Naive thymus-derived CD8-positive, alpha-beta T cell (primary cell): ENCODE measurements at regions not wholly inside any gene's neighbourhood (a gene's known extent, or its start where the extent isn't known, plus 50 kb on each side); places are given as distances from the start of the nearest gene placed in this dataset.

ENCODE experiments used
- ATAC-seq, 2 donors: fragments of 150-1000 bp; cut with Tn5 transposase in 1 of 2; sonication (Bioruptor Pico), chemical (Tn5 transposase) in 1 of 2; 1 replicate in 1 of 2; 2 replicates in 1 of 2; pipeline ENCODE4 v1.10.0; 2021; ENCODE audit warnings: mild to moderate bottlenecking in 2 of 2, moderate library complexity in 2 of 2
- POLR2A ChIA-PET: fragments of 350-600 bp; sonication (Branson Sonifier 250); formaldehyde crosslinking; loops from one replicate; lab custom pipeline; 2021; ENCODE audit warnings: antibody characterized with exemption; lab: Charles Lee
- DNase-seq, 10 donors: peaks; one replicate each; pipeline versions ENCODE4 v3.0.0 to v3.0.0-alpha.2; 2020 to 2022
- H3K27ac Mint-ChIP-seq, 10 donors: one replicate each; pipeline ENCODE4 v1.8.0; 2020 to 2022; ENCODE audit warnings: mild to moderate bottlenecking in 10 of 10, mixed read lengths in 10 of 10, moderate library complexity in 4 of 10, inconsistent platforms in 1 of 10
- H3K27me3 Mint-ChIP-seq, 5 donors: one replicate each; pipeline ENCODE4 v1.8.0; 2021 to 2022; ENCODE audit warnings: mixed read lengths in 5 of 5
- H3K36me3 Mint-ChIP-seq, 3 donors: one replicate each; pipeline ENCODE4 v1.8.0; 2020 to 2022; ENCODE audit warnings: mixed read lengths in 3 of 3, mild to moderate bottlenecking in 2 of 3, inconsistent platforms in 1 of 3
- H3K4me1 Mint-ChIP-seq, 4 donors: one replicate each; pipeline ENCODE4 v1.8.0; 2021 to 2022; ENCODE audit warnings: mixed read lengths in 4 of 4
- H3K4me3 Mint-ChIP-seq, 10 donors: one replicate each; pipeline ENCODE4 v1.8.0; 2020 to 2022; ENCODE audit warnings: mild to moderate bottlenecking in 10 of 10, mixed read lengths in 10 of 10, moderate library complexity in 6 of 10, inconsistent platforms in 1 of 10
- H3K9me3 Mint-ChIP-seq, 9 donors: one replicate each; pipeline ENCODE4 v1.8.0; 2020 to 2022; ENCODE audit warnings: mixed read lengths in 9 of 9, mild to moderate bottlenecking in 3 of 9, inconsistent platforms in 1 of 9, moderate library complexity in 1 of 9

DNA sequence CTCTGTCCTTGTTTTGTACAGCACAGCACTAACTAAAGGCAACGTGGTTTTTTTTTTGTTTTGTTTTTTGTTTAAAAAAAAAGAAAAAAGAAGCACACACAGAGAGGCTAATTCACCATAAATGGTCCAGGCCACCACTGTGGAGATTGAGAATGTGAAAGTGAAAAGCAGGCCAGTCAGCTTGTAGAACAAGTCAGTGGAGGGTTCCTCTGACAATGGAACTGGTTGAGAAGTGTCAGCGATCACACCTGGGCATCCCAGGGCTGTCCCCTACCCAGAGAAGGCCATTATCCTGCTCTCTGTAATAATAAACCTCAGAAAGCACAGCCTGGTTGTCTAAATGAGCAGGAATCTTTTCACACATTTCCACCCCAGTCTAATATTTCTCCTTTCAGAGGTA is 119.6 kb upstream of the ZNF438 start:
- H3K27me3 Mint-ChIP-seq = peaks cover 0 to 3% (median 2%) of the 10 kb centered on the region in 5 donors
- no peak overlapping the region for H3K27ac Mint-ChIP-seq
- ATAC-seq (no peak), DNase-seq (no peak)
- H3K36me3 Mint-ChIP-seq = no peaks in the 10 kb centered on the region
- H3K9me3 Mint-ChIP-seq = peaks cover 0 to 2% (median 0%) of the 10 kb centered on the region in 9 donors
- H3K4me1 Mint-ChIP-seq = peaks cover 6 to 10% (median 9%) of the 10 kb centered on the region in 4 donors
- POLR2A ChIA-PET = no interaction called here
- no peak overlapping the region for H3K4me3 Mint-ChIP-seq

DNA sequence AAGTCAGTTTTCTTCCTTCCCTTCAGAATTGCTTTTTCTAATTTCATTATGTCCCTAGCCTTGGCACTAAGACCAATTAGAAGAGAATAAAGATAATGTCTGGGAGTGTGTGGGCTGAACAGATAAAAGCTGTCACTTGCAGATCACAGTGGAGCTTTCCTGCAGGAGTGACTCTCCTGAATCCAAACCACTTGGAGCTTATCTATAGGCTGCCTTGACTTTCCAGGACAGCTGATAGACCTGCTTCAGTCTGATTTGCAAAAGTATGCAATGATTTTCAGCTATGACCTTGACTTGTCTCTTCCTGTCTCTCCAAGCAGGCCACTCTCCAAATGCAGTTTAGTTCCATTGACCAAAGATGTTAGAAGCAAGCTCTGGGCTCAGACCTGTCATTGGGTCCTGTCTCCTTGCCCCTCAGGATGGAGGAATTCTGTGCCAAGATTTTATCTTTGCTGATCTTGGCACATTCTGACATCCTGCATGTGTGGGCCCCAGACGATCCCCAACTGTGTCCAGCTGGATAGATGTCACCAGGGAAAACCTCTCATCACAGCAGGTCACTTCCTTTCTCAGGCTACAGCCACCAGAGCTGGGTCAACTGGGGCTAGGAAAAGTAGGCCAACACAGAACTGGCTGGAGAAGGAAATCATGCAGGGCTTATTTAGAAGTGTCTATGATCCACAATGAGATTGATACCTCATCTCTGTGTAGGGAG is 120.9 kb upstream of the ZNF438 start:
- Mint-ChIP-seq H3K4me3 (no peak overlapping the region), H3K36me3 (no peaks in the 10 kb centered on the region), H3K4me1 (peaks cover 0 to 3% (median 0%) of the 10 kb centered on the region in 4 donors), H3K9me3 (peaks cover 0 to 2% (median 0%) of the 10 kb centered on the region in 9 donors), H3K27ac (peak overlapping the region in 1 of 10 donors; percentile 8), H3K27me3 (no peaks in the 10 kb centered on the region)
- POLR2A ChIA-PET = no interaction called here
- ATAC-seq (no peak), DNase-seq (no peak)

DNA sequence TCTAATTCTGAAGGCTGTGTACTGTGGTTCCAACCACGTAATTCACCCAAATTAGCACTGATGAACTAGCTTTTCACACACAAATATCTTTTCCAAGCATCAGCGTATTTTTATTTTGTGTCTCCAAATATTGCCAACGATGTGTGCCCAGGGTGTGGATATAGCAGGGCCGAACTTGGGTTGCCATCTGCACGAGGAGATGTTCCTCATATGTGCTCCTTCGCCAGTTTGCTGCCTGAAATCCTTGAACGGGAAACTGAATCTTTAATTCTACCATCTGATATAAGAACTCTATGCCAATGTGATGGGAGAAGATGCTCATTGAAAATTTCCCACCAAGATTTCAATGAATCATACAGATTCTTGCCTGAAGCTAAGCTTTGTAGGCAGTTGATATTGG is 121.5 kb upstream of the ZNF438 start:
- peaks cover 0 to 3% (median 0%) of the 10 kb centered on the region in 4 donors for H3K4me1 Mint-ChIP-seq
- H3K27me3 Mint-ChIP-seq = no peaks in the 10 kb centered on the region
- no peak overlapping the region for H3K27ac Mint-ChIP-seq
- H3K36me3 Mint-ChIP-seq = no peaks in the 10 kb centered on the region
- H3K4me3 Mint-ChIP-seq = no peak overlapping the region
- POLR2A ChIA-PET = interaction anchor here (0.6 to 1.3 kb wide), 2 partner anchors 16 to 24 kb away, joined by 3 to 8 read pairs; no protein-coding TSS in a partner anchor
- DNase-seq (no peak), ATAC-seq (no peak)
- H3K9me3 Mint-ChIP-seq = peaks cover 0 to 2% (median 0%) of the 10 kb centered on the region in 9 donors

DNA sequence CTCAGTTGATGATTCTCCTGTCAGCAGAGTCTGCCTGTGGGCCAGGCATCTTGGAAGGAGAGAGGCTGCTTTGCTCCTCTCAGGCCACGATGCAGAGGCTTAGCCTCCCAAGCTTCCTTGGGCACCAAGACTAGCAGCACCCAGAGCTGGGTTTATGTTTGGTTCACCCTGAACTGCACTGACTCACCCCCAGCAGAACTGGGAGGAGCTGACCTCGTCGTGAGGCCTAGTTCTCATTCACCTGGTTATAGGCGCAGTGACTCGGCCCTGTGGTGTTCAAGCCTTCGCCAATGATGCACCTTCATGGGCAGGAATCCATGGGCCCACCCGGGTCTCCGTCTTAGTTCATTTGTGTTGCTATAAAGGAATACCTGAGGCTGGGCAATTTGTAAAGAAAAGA is 122.0 kb upstream of the ZNF438 start:
- Mint-ChIP-seq H3K4me3 (no peak overlapping the region), H3K27ac (peak overlapping the region in 2 of 10 donors; percentile 2 to 8), H3K36me3 (no peaks in the 10 kb centered on the region), H3K9me3 (peaks cover 0 to 2% (median 0%) of the 10 kb centered on the region in 9 donors), H3K4me1 (peaks cover 0 to 3% (median 0%) of the 10 kb centered on the region in 4 donors), H3K27me3 (no peaks in the 10 kb centered on the region)
- ATAC-seq (no peak), DNase-seq (no peak)
- POLR2A ChIA-PET = interaction anchor here (0.6 to 1.3 kb wide), 2 partner anchors 16 to 25 kb away, joined by 3 to 8 read pairs; no protein-coding TSS in a partner anchor

DNA sequence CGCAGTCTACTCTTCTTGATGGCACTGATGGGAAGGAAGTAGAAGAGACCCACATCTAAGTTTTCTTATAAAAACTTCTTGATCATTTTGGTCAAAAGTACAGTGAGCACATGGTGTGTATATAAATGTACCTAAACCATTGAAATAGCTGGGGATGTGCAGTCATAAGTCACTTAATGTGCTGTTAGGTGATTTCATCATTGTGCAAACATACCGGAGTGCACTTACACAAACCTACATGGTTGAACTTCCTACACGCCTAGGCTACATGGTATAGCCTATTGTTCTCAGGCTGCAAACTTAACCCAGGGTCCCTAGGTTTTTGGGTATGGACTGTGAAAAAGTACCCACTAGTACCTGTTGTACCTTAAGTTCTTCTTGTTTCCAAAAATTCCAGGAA is 123.3 kb upstream of the ZNF438 start:
- Mint-ChIP-seq H3K27me3 (no peaks in the 10 kb centered on the region), H3K4me3 (no peak overlapping the region), H3K36me3 (no peaks in the 10 kb centered on the region), H3K27ac (no peak overlapping the region), H3K4me1 (peaks cover 0 to 3% (median 0%) of the 10 kb centered on the region in 4 donors), H3K9me3 (peaks cover 0 to 2% (median 0%) of the 10 kb centered on the region in 9 donors)
- DNase-seq = peak in 1 of 10 donors; percentile 22
- POLR2A ChIA-PET = no interaction called here
- ATAC-seq = peak in 1 of 2 donors; percentile 27

DNA sequence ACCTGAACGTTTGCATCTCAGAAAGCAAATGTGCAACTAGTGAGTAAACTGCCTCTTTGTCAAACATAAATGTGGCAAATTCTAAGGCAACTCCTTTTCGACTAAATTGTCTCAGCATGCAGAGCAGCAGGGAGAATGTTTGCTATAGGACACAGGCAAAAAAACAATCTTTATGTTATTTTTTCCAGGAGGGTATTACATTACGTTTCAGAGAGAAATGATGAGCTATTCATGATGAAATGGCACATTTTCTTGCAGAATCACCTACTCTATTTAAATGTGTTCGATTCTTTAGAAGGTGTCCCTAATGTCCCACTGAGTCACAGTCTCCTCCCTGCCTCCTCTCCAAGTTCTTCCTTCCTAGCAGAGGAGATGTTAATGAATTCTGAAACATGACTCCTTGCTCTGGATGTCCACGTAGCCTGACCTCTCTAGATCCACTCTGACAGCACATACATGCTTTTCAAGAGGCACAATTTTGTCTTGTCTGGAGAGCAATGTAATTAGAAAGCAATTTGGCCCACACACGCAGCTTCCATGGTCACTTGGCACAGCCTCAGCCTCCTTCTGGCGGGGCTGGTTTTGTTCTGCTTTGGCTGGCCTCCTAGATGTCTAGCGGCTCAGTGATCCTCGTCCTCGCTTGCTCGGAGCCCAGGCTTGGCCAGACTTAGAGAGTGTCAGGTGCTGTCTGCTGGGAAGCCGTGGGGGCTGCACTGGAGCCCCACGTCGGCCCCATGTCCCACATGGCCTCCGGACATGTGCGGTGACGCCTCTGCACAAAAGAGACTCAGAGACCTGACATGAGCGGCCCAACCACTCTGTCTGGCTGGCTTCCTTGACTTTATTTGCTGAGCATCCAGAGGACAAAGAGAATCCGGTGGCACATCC is 125.7 kb upstream of the ZNF438 start:
- Mint-ChIP-seq H3K9me3 (peaks cover 0 to 19% (median 3%) of the 10 kb centered on the region in 9 donors), H3K4me1 (peaks cover 0 to 3% (median 0%) of the 10 kb centered on the region in 4 donors), H3K27me3 (no peaks in the 10 kb centered on the region), H3K36me3 (peaks cover 0 to 7% (median 2%) of the 10 kb centered on the region in 3 donors), H3K27ac (peak overlapping the region in 1 of 10 donors; percentile 43), H3K4me3 (no peak overlapping the region)
- POLR2A ChIA-PET = no interaction called here
- no peak for DNase-seq
- no peak for ATAC-seq

DNA sequence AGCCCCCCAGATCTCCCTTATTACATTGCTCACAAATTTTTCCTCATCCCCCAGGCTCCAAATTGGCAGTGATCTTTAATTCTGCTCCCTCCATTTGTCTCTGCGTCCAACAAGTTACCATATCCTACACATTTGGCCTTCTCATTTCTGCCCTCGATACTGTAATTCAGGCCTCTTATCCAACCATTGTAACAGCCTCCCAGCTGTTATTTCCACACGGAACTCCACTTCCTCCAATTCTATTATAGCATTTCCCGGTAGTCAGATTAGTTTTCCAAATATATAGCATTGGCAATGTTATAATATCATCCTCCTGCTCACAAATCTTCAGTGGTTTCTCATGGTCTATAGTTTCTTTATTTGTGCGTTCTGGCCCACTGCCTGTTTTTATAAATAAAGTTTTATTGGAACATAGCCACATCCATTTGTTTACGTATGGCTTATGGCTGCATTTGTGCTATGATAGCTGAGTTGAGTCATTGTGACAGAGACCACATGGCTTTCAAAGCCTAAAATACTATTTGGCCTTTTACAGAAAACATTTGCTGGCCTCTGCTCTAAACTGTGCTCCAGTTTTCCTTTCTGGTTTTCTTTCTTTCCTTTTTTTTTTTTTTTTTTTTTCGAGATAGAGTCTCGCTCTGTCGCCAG is 126.5 kb upstream of the ZNF438 start:
- Mint-ChIP-seq H3K4me3 (no peak overlapping the region), H3K27ac (no peak overlapping the region), H3K4me1 (peaks cover 0 to 3% (median 0%) of the 10 kb centered on the region in 4 donors), H3K27me3 (no peaks in the 10 kb centered on the region), H3K9me3 (peaks cover 0 to 19% (median 3%) of the 10 kb centered on the region in 9 donors), H3K36me3 (peaks cover 0 to 7% (median 2%) of the 10 kb centered on the region in 3 donors)
- ATAC-seq (no peak), DNase-seq (no peak)
- POLR2A ChIA-PET = no interaction called here

DNA sequence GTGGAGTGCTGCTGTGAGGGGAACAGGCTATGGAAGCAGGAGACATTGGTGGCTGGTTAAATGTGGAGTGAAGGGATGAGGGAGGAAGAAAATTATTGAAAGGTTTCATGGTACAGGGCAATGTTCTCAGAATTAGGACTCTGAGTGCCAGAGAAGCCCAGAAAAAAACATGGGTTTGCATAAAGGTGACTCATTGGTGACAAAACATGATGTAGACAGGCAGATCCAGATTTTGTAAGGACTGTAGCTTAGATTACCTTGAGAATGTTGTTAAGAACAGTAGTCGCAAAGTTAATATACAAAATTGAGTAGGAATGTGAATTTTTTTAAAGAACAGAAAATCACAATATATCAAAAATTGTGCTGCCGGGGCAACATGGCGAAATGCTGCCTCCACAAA is 134.9 kb upstream of the ZNF438 start:
- no peak overlapping the region for H3K27ac Mint-ChIP-seq
- peaks cover 0 to 18% (median 2%) of the 10 kb centered on the region in 9 donors for H3K9me3 Mint-ChIP-seq
- ATAC-seq (no peak), DNase-seq (no peak)
- peaks cover 0 to 4% (median 1%) of the 10 kb centered on the region in 5 donors for H3K27me3 Mint-ChIP-seq
- H3K36me3 Mint-ChIP-seq = peaks cover 0 to 15% (median 6%) of the 10 kb centered on the region in 3 donors
- no peaks in the 10 kb centered on the region for H3K4me1 Mint-ChIP-seq
- POLR2A ChIA-PET = no interaction called here
- H3K4me3 Mint-ChIP-seq = no peak overlapping the region

DNA sequence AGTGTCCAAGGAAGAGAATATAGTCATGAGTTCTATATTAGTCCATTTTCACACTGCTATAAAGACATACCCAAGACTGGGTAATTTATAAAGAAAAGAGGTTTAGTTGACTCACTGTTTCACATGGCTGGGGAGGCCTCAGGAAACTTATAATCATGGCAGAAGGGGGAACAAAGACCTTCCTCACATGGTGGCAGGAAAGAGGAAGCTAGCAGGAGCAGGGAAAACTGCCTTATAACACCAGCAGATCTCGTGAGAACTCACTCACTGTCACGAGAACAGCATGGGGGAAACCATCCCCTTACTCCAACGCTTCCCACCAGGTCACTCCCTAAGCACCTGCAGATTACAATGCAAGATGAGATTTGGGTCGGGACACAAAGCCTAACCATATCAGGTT is 139.0 kb upstream of the ZNF438 start:
- no peak overlapping the region for H3K27ac Mint-ChIP-seq
- DNase-seq (no peak), ATAC-seq (no peak)
- peaks cover 0 to 41% (median 7%) of the 10 kb centered on the region in 3 donors for H3K36me3 Mint-ChIP-seq
- peaks cover 0 to 5% (median 1%) of the 10 kb centered on the region in 5 donors for H3K27me3 Mint-ChIP-seq
- POLR2A ChIA-PET = no interaction called here
- H3K4me3 Mint-ChIP-seq = no peak overlapping the region
- no peaks in the 10 kb centered on the region for H3K4me1 Mint-ChIP-seq
- peaks cover 7 to 40% (median 17%) of the 10 kb centered on the region in 9 donors for H3K9me3 Mint-ChIP-seq

DNA sequence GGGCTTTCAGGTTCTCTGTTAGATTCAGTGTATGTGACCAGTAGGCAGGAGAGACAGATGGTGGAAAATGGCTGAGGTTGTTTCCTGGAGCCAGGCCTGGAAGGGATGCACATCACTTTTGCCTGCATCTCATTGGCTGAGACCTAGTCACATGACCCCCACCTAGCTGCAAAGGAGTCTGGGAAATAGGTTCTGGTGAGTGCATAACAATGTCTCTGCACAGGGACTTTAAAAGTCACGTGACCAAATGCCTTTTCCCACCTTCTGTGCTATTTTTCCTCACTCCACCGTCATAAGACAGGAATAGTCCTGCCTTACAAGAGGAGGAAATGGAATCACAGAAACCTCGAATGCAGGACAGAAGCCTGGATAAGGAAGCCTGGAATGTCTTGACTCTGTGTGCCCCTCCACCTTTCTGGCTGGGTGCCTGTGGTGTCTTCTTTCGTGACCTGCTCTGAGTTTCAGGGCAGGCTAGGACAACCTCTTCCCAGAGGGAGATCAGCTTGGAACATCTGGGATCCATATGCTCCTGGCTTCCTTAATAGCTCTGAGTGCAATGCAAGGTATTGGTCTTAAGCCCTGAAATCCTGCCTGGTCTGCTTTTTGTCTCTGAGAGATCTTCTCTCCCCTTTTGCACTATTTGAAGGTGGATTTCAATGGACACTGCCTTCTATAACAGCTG is 139.9 kb upstream of the ZNF438 start:
- no peak overlapping the region for H3K4me3 Mint-ChIP-seq
- POLR2A ChIA-PET = no interaction called here
- H3K4me1 Mint-ChIP-seq = no peaks in the 10 kb centered on the region
- H3K9me3 Mint-ChIP-seq = peaks cover 11 to 42% (median 20%) of the 10 kb centered on the region in 9 donors
- ATAC-seq (no peak), DNase-seq (no peak)
- H3K27me3 Mint-ChIP-seq = peaks cover 0 to 6% (median 0%) of the 10 kb centered on the region in 5 donors
- no peak overlapping the region for H3K27ac Mint-ChIP-seq
- peaks cover 0 to 44% (median 1%) of the 10 kb centered on the region in 3 donors for H3K36me3 Mint-ChIP-seq

DNA sequence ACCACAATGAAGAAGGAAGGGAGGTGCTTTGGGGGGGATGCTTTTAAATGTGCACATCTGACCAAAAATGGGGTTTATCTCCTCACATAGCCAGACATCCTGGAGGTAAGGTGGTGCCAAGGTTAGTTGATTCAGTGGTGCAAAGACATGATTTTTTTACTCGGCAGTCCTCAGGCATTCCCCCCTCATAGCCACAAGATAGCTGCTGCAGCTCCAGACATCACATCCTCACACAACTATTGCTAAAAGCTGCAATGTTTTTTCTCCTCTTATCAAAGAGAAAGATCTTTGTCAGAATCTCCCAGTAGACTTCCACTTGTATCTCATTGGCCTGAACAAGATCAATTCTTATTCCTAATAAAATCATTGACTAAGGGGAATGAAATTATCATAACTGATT is 141.3 kb upstream of the ZNF438 start:
- Mint-ChIP-seq H3K27ac (no peak overlapping the region), H3K27me3 (peaks cover 0 to 6% (median 0%) of the 10 kb centered on the region in 5 donors), H3K4me1 (no peaks in the 10 kb centered on the region), H3K9me3 (peaks cover 11 to 49% (median 20%) of the 10 kb centered on the region in 9 donors), H3K36me3 (peaks cover 0 to 44% (median 1%) of the 10 kb centered on the region in 3 donors), H3K4me3 (no peak overlapping the region)
- DNase-seq (no peak), ATAC-seq (no peak)
- POLR2A ChIA-PET = no interaction called here

DNA sequence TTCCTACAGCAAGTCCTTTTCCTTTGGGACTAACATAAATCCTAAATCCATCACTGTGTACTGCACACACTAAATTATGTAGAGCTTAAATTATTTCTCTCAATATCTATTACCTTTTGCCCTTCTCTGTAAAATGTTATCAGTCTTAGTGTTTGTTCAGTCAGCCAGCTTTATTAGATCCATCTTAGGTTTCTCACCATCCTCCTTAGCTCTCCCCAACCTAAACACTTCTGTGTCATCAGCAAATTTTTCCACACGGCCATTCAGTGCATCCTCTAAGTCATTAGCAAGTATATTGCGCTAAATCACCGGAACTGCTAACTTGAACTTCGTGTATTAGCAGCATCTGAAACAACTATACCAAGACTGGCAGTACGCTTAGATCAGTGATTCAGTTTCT is 142.1 kb upstream of the ZNF438 start:
- ATAC-seq (no peak), DNase-seq (no peak)
- Mint-ChIP-seq H3K4me1 (no peaks in the 10 kb centered on the region), H3K27ac (no peak overlapping the region), H3K36me3 (peaks cover 0 to 44% (median 1%) of the 10 kb centered on the region in 3 donors), H3K27me3 (peaks cover 0 to 6% (median 0%) of the 10 kb centered on the region in 5 donors), H3K4me3 (no peak overlapping the region), H3K9me3 (peaks cover 11 to 49% (median 20%) of the 10 kb centered on the region in 9 donors)
- POLR2A ChIA-PET = no interaction called here
